Astrocyte of the cerebellum (primary cell): ENCODE measurements at regions not wholly inside any gene's neighbourhood (a gene's known extent, or its start where the extent isn't known, plus 50 kb on each side); places are given as distances from the start of the nearest gene placed in this dataset.

Experiments used
- DNase-seq: peaks from one replicate; pipeline ENCODE4 v3.0.0-alpha.2; 2011; ENCODE audit warnings: low read depth
- H3K4me3 ChIP-seq: 2 replicates; pipeline ENCODE4 v1.5.1; 2011; ENCODE audit warnings: mild to moderate bottlenecking, low read depth, low read length, moderate library complexity
- CTCF ChIP-seq: IDR thresholded peaks from 2 replicates; pipeline ENCODE4 v1.5.1; 2012; ENCODE audit warnings: low read length, low read depth, moderate library complexity, mild to moderate bottlenecking; ENCODE audit errors: missing control alignments
- in situ Hi-C: cut with HindIII; loops from 2 replicates; pipeline ENCODE4 v1.10.0; 2017; ENCODE audit warnings: low sequenced_read_pairs

- no peak for DNase-seq
- no peak for TF ChIP-seq CTCF
- no peak overlapping the region for H3K4me3 ChIP-seq
- in situ Hi-C loops = no loop called here
Measured at GRCh38 chr5:89218364-89218763, 335.4 kb upstream of the MEF2C start.

GRCh38 chr5:89216606-89217005, 333.6 kb upstream of the MEF2C start:
- TF ChIP-seq CTCF = no peak
- DNase-seq = no peak
- in situ Hi-C loops = no loop called here
- no peak overlapping the region for H3K4me3 ChIP-seq

- in situ Hi-C loops = no loop called here
- no peak overlapping the region for H3K4me3 ChIP-seq
- DNase-seq = peak; percentile 90
- no peak for TF ChIP-seq CTCF
Measured at GRCh38 chr5:89213573-89213972, 330.6 kb upstream of the MEF2C start.

GRCh38 chr5:89211836-89212235, 328.9 kb upstream of the MEF2C start:
- DNase-seq = peak; percentile 90
- in situ Hi-C loops = no loop called here
- no peak for TF ChIP-seq CTCF
- no peak overlapping the region for H3K4me3 ChIP-seq

- no peak for TF ChIP-seq CTCF
- in situ Hi-C loops = no loop called here
- DNase-seq = no peak
- H3K4me3 ChIP-seq = no peak overlapping the region
Measured at GRCh38 chr5:89208811-89209210, 325.8 kb upstream of the MEF2C start.

GRCh38 chr5:89208392-89208791, 325.4 kb upstream of the MEF2C start:
- TF ChIP-seq CTCF = no peak
- no peak for DNase-seq

GRCh38 chr5:89204756-89205155, 321.8 kb upstream of the MEF2C start:
- H3K4me3 ChIP-seq = no peak overlapping the region
- peak; percentile 41 for DNase-seq
- TF ChIP-seq CTCF = no peak
- in situ Hi-C loops = no loop called here

More at GRCh38 chr5:89208392-89208791, 325.4 kb upstream of the MEF2C start:
- in situ Hi-C loops = no loop called here
- no peak overlapping the region for H3K4me3 ChIP-seq
